ENCODE measurements at regions not wholly inside any gene's neighbourhood (a gene's known extent, or its start where the extent isn't known, plus 50 kb on each side); places are given as distances from the start of the nearest gene placed in this dataset.

DNA sequence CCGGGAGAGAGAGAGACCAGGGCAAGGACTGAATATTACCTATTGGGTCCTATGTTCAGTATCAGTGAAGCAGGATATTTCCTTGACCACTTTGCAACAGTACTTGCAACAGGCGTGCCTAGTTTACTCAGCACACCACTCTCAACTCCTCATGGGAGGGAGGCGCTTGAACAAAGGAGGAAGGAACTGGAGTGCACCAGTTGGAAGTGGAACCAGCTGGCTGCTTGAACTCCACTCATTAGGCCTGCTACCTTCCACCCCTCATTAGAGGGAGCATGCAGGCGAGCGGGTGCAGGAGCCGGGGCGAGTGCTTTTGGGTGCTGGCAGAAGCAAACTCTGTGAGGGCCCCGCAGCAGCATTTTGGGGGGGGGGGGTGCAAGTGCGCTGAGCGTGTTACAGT is 1369.6 kb upstream of the RAG2 start:
- Histone ChIP-seq H2AFZ (ENCODE audit: low read length, unreplicated experiment) (no peak overlapping the region), H3K4me3 (ENCODE audit: low read depth, low read length) (no peak overlapping the region), H3K79me2 (ENCODE audit: control insufficient read depth, insufficient read depth, low read length, unreplicated experiment) (no peaks in the 10 kb centered on the region), H3K27ac (ENCODE audit: low read depth, low read length) (no peak overlapping the region), H3K27me3 (ENCODE audit: insufficient read depth, low read length) (no peaks in the 10 kb centered on the region), H3K36me3 (ENCODE audit: insufficient read depth, low read length) (no peaks in the 10 kb centered on the region), H3K4me1 (ENCODE audit: control insufficient read depth, insufficient read depth, low read length, unreplicated experiment) (peaks cover 7% of the 10 kb centered on the region)

DNA sequence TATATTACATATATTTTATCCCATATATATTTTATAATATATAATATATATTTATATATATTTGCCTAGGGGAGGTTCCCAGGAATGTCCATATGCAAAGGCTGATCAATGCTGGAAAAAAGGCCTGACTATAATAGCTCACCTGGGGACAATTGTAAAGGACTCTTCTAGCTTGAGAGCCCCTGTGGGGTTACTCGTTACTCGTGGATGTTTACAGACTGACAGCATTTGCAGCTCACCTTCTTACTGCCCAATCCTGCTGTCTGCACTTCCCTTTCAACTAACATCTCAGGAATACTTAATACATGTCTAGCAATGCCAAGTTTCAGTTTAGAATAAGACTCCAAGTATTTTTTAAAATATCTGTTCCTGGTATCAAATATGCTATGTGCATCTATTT is 1365.4 kb upstream of the RAG2 start:
- Histone ChIP-seq H3K36me3 (ENCODE audit: insufficient read depth, low read length) (no peaks in the 10 kb centered on the region), H3K27ac (ENCODE audit: low read depth, low read length) (no peak overlapping the region), H3K4me3 (ENCODE audit: low read depth, low read length) (no peak overlapping the region), H3K79me2 (ENCODE audit: control insufficient read depth, insufficient read depth, low read length, unreplicated experiment) (no peaks in the 10 kb centered on the region), H3K4me1 (ENCODE audit: control insufficient read depth, insufficient read depth, low read length, unreplicated experiment) (no peaks in the 10 kb centered on the region), H2AFZ (ENCODE audit: low read length, unreplicated experiment) (no peak overlapping the region), H3K27me3 (ENCODE audit: insufficient read depth, low read length) (no peaks in the 10 kb centered on the region)

DNA sequence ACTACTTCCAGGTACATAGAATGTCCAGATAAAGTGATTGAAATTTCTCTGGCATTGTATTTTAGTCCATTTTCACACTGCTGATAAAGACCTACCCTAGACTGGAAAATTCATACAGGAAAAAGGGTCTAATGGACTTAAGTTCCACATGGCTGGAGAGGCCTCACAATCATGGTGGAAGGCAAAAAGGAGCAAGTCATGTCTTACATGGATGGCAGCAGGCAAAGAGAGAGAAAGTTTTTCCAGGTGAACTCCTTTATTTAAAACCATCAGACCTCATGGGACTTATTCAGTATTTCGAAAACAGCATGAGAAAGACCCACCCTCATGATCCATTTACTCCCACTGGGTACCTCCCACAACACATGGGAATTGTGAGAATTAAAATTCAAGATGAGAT is 1359.7 kb upstream of the RAG2 start:
- H3K79me2 ChIP-seq (ENCODE audit: control insufficient read depth, insufficient read depth, low read length, unreplicated experiment), result no peaks in the 10 kb centered on the region
- H3K4me1 ChIP-seq (ENCODE audit: control insufficient read depth, insufficient read depth, low read length, unreplicated experiment), result no peaks in the 10 kb centered on the region
- no peaks in the 10 kb centered on the region for H3K27me3 ChIP-seq (ENCODE audit: insufficient read depth, low read length)
- no peak overlapping the region for H3K4me3 ChIP-seq (ENCODE audit: low read depth, low read length)
- no peaks in the 10 kb centered on the region for H3K36me3 ChIP-seq (ENCODE audit: insufficient read depth, low read length)
- no peak overlapping the region for H3K27ac ChIP-seq (ENCODE audit: low read depth, low read length)
- H2AFZ ChIP-seq (ENCODE audit: low read length, unreplicated experiment), result no peak overlapping the region

DNA sequence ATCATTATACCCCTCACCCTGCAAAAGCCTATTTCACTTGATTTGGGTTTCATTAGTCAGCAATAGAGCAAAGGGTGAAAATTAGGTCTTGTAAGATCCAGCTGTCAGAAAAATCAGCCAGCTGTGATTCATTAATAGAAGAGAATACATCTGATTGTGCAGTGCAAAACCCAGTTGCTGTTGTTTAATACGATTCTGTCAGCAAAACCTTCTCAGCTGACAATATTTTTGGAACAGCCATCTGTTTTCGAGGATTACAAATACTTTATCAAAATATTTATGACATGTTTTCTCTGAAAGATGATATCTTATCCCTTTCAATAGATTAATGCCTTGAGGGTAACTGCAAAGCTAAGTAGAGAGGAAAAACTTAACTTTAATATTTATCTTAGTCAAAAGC is 1354.0 kb upstream of the RAG2 start:
- no peaks in the 10 kb centered on the region for H3K36me3 ChIP-seq (ENCODE audit: insufficient read depth, low read length)
- H3K27ac ChIP-seq (ENCODE audit: low read depth, low read length), result no peak overlapping the region
- no peaks in the 10 kb centered on the region for H3K4me1 ChIP-seq (ENCODE audit: control insufficient read depth, insufficient read depth, low read length, unreplicated experiment)
- H3K27me3 ChIP-seq (ENCODE audit: insufficient read depth, low read length), result no peaks in the 10 kb centered on the region
- no peak overlapping the region for H3K4me3 ChIP-seq (ENCODE audit: low read depth, low read length)
- no peaks in the 10 kb centered on the region for H3K79me2 ChIP-seq (ENCODE audit: control insufficient read depth, insufficient read depth, low read length, unreplicated experiment)
- H2AFZ ChIP-seq (ENCODE audit: low read length, unreplicated experiment), result no peak overlapping the region

DNA sequence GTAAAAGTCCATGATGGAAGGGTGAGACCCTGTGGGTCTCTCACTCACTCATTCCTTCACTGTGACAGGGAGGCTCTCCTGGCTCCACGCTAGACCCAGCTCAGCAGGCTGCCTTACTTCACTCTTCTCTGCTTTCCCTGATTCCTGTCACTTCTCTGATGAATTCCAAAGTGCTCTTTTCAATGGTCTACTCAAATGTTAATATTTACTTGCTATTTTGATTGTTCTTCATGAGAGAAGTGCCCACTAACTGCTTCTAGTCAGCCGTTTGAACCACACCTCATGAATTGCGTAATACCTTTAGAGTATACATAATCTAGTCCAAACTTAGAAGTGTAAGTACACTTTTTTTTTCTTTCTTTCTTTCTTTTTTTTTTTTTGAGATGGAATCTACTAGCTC is 1350.2 kb upstream of the RAG2 start:
- H3K27ac ChIP-seq (ENCODE audit: low read depth, low read length), result no peak overlapping the region

DNA sequence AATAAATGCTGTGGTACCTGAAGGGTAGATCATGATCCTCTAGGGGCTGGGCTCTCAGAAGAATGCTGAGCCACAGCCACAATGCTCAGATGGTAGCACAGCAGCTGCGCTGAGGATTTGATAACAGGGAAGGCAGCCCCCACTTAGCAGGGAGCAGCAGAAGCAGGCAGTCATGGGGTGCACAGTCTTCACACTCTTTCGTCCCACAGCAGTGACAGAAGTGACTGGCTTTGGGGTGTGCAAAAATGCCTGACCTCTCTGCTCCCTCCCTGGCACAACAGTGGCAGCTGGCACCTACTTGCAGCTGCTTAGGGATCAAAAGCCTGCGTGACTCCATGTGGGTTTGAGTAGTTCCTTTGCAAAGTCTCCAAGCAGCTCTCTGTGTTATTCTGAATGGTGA is 1349.8 kb upstream of the RAG2 start:
- no peak overlapping the region for H2AFZ ChIP-seq (ENCODE audit: low read length, unreplicated experiment)
- no peak overlapping the region for H3K27ac ChIP-seq (ENCODE audit: low read depth, low read length)
- H3K36me3 ChIP-seq (ENCODE audit: insufficient read depth, low read length), result no peaks in the 10 kb centered on the region
- H3K79me2 ChIP-seq (ENCODE audit: control insufficient read depth, insufficient read depth, low read length, unreplicated experiment), result no peaks in the 10 kb centered on the region
- H3K27me3 ChIP-seq (ENCODE audit: insufficient read depth, low read length), result no peaks in the 10 kb centered on the region
- H3K4me1 ChIP-seq (ENCODE audit: control insufficient read depth, insufficient read depth, low read length, unreplicated experiment), result no peaks in the 10 kb centered on the region
- H3K4me3 ChIP-seq (ENCODE audit: low read depth, low read length), result no peak overlapping the region

More for the DNA sequence above, 1350.2 kb upstream of the RAG2 start:
- Histone ChIP-seq H3K27me3 (ENCODE audit: insufficient read depth, low read length) (no peaks in the 10 kb centered on the region), H2AFZ (ENCODE audit: low read length, unreplicated experiment) (no peak overlapping the region), H3K4me3 (ENCODE audit: low read depth, low read length) (no peak overlapping the region), H3K36me3 (ENCODE audit: insufficient read depth, low read length) (no peaks in the 10 kb centered on the region), H3K4me1 (ENCODE audit: control insufficient read depth, insufficient read depth, low read length, unreplicated experiment) (no peaks in the 10 kb centered on the region), H3K79me2 (ENCODE audit: control insufficient read depth, insufficient read depth, low read length, unreplicated experiment) (no peaks in the 10 kb centered on the region)

DNA sequence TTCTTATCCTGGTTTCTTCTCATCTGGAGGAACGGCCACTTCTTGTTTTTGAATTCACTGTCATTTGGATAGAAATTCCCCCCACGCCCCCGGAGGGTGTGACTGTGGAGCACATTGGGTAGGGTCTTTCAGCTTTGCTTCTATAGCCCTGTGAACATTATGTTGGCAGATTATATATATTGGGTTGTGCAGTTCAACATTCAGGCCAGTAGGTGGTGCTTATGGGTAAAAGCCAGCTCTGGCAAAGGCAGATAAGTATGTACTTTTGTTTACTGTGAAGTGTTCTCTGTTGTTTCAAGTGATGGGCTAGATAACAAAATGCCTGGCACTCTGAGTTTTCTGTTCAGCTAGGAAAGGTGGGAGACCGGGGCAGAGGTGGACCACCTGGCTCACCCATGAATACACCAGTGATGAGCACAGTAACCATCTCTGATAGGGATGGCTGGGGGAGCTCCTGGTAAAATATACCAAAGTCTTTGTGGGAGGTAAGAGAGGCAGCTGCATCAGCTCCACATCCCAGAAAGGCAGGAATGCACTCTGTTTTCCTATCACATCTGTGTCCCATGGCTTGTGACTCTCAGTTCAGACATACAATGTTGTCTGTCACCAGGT is 1348.2 kb upstream of the RAG2 start:
- H3K36me3 ChIP-seq (ENCODE audit: insufficient read depth, low read length), result no peaks in the 10 kb centered on the region
- no peak overlapping the region for H2AFZ ChIP-seq (ENCODE audit: low read length, unreplicated experiment)
- H3K4me1 ChIP-seq (ENCODE audit: control insufficient read depth, insufficient read depth, low read length, unreplicated experiment), result no peaks in the 10 kb centered on the region
- no peak overlapping the region for H3K4me3 ChIP-seq (ENCODE audit: low read depth, low read length)
- H3K79me2 ChIP-seq (ENCODE audit: control insufficient read depth, insufficient read depth, low read length, unreplicated experiment), result no peaks in the 10 kb centered on the region
- no peaks in the 10 kb centered on the region for H3K27me3 ChIP-seq (ENCODE audit: insufficient read depth, low read length)
- H3K27ac ChIP-seq (ENCODE audit: low read depth, low read length), result no peak overlapping the region

DNA sequence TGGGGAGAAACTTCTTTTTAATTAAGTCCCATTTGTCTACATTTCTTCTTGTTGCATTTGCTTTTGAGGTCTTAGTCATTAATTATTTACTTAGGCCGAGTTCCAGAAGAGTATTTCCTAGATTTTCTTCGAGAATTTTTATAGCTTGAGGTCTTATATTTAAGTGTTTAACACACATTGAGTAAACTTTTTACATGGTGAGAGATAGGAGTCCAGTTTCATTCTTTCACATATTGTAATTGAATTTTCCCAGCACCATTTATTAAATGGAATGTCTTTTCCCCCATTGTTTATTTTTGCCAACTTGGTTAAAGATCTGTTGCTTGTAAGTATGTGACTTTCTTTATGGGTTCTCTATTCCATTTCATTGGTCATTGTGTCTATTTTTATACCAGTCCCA is 1344.0 kb upstream of the RAG2 start:
- H2AFZ ChIP-seq (ENCODE audit: low read length, unreplicated experiment), result no peak overlapping the region

DNA sequence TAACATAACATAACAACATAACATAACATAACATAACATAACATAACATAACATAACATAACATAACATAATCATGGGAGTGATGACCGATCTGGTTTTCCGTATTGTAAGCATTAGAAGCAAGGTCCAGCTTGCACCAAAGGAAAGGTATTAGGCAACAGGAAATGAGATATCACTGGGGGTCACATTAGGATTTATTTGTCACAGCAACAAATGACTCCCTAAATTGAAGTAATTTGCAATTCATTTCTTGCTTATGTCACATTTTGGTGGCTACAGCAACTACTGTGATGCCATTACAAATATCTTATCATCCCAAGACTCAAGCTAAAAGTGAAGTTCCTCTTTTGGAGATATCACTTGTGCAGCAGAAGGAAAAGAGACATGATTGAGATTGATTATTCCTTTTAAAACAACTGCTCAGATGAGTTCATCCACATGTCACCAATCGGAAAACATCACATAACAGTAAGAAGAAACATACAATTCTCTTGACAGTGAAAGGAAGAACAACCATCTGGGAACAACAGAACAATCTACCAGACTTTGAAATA is 1331.1 kb upstream of the RAG2 start:
- Histone ChIP-seq H3K27me3 (ENCODE audit: insufficient read depth, low read length) (no peaks in the 10 kb centered on the region), H3K36me3 (ENCODE audit: insufficient read depth, low read length) (no peaks in the 10 kb centered on the region), H2AFZ (ENCODE audit: low read length, unreplicated experiment) (no peak overlapping the region), H3K4me1 (ENCODE audit: control insufficient read depth, insufficient read depth, low read length, unreplicated experiment) (no peaks in the 10 kb centered on the region), H3K79me2 (ENCODE audit: control insufficient read depth, insufficient read depth, low read length, unreplicated experiment) (no peaks in the 10 kb centered on the region), H3K27ac (ENCODE audit: low read depth, low read length) (no peak overlapping the region), H3K4me3 (ENCODE audit: low read depth, low read length) (no peak overlapping the region)

More for the DNA sequence above, 1344.0 kb upstream of the RAG2 start:
- Histone ChIP-seq H3K79me2 (ENCODE audit: control insufficient read depth, insufficient read depth, low read length, unreplicated experiment) (no peaks in the 10 kb centered on the region), H3K4me3 (ENCODE audit: low read depth, low read length) (no peak overlapping the region), H3K36me3 (ENCODE audit: insufficient read depth, low read length) (no peaks in the 10 kb centered on the region), H3K27ac (ENCODE audit: low read depth, low read length) (no peak overlapping the region), H3K4me1 (ENCODE audit: control insufficient read depth, insufficient read depth, low read length, unreplicated experiment) (no peaks in the 10 kb centered on the region), H3K27me3 (ENCODE audit: insufficient read depth, low read length) (no peaks in the 10 kb centered on the region)

DNA sequence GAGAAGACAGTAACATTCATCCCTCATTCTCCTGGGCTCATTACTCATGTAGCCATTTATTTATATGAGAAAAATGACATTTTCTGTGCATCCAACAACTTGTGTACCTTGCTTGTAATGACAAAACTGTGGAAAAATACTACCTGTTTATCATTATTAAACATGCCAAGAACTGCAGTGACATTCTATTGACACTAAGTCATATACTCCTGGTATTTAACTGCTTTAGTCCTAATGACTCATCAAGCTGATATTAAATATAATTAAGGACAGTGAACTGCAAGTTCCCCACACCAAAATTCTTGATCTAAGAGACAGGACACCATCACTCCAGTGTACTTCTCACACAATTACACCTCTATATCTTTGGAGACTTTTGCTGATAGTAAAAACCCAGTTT is 1328.7 kb upstream of the RAG2 start:
- Histone ChIP-seq H3K4me1 (ENCODE audit: control insufficient read depth, insufficient read depth, low read length, unreplicated experiment) (no peaks in the 10 kb centered on the region), H3K4me3 (ENCODE audit: low read depth, low read length) (no peak overlapping the region), H3K27ac (ENCODE audit: low read depth, low read length) (no peak overlapping the region), H3K27me3 (ENCODE audit: insufficient read depth, low read length) (no peaks in the 10 kb centered on the region), H2AFZ (ENCODE audit: low read length, unreplicated experiment) (no peak overlapping the region), H3K36me3 (ENCODE audit: insufficient read depth, low read length) (no peaks in the 10 kb centered on the region), H3K79me2 (ENCODE audit: control insufficient read depth, insufficient read depth, low read length, unreplicated experiment) (no peaks in the 10 kb centered on the region)

DNA sequence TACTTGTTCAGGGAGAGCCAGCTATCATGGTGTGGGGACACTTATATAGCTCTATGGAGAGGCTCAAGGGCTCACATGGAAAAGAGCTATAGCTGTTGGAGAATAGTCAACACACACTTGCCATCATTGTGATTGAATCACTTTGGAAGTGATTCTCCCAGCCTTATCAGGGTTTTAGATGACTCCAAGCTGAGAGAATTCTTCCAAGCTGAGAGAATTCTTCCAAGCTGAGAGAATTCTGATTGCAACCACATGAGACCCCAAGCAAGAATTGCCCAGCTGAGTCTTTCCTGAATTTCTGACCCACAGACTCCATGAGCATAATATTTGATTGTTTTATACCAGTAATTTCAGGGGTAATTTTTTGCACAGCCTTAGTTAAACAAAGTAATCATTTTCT is 1318.3 kb upstream of the RAG2 start:
- Histone ChIP-seq H3K4me1 (ENCODE audit: control insufficient read depth, insufficient read depth, low read length, unreplicated experiment) (no peaks in the 10 kb centered on the region), H3K27me3 (ENCODE audit: insufficient read depth, low read length) (no peaks in the 10 kb centered on the region), H3K4me3 (ENCODE audit: low read depth, low read length) (no peak overlapping the region), H3K36me3 (ENCODE audit: insufficient read depth, low read length) (no peaks in the 10 kb centered on the region), H3K27ac (ENCODE audit: low read depth, low read length) (no peak overlapping the region), H2AFZ (ENCODE audit: low read length, unreplicated experiment) (no peak overlapping the region), H3K79me2 (ENCODE audit: control insufficient read depth, insufficient read depth, low read length, unreplicated experiment) (no peaks in the 10 kb centered on the region)
